Pons (tissue), 1 donor: ENCODE measurements at regions not wholly inside any gene's neighbourhood (a gene's known extent, or its start where the extent isn't known, plus 50 kb on each side); places are given as distances from the start of the nearest gene placed in this dataset.
"Not testable (repeated sequence)": the region's sequence is repeated elsewhere in the genome, so short reads cannot be mapped to it uniquely, and the experiment has no call there.

ENCODE experiments used
- DNase-seq: peaks from one replicate; pipeline ENCODE4 v3.0.0-alpha.2; 2016; ENCODE audit warnings: low spot score

GRCh38 chr21:17139159-17139558 lies 373.7 kb upstream of the CXADR start:
- DNase-seq = not testable (repeated sequence)

DNA sequence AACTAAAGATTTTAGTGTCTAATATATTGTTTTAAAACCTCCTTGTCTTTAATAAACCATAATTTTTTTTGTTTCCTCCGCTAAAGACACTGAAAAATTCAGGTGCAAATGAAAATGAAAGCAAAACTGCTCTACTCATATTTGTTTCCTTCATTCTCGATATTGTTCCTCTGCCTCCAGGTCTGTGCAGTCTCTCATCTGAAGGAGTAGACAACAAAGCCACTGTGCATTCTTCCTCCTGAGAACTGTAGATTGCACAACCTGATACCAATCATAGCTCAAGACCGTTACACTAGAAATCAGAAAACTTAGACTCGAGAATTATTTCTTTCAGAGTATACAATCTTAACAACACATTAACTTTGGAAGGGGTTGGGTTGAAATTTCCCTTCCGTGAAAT lies 373.1 kb upstream of the CXADR start:
- no peak for DNase-seq

DNA sequence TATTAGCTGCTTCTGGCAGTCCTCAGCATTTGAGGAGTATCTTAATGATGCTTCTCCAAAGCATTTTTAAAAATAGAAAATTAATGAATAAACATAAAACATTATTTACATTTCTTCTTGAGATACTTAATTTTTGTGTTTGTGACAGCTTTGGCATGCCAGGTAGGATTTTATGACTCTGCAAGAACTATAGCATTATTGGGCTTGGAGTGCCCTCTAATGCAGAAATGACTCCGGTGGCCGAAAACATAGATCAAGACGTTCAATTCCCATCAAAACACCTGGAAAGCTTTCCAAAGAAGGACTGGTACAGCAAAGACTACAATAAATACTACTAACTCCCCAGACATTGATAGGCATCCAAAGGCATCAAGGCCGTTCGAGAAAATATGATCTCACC lies 366.4 kb upstream of the CXADR start:
- no peak for DNase-seq

DNA sequence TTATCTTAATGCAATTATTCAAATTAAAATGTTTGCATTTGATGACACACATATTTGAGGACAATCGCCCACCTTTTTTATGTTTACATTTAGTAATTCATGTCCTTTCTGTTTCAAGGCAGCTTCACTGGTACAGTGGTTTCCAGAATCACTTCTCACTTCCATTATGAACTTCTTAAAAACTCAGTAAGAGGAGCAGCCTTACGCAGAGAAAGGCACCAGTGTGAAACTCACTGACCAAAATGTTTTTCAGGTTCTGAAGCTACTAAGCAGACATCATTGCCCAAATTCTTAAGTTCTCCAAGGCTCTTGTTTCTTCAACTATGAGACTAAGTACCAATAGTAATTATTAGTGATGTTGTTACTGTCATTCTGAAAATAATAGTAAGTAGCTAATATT lies 353.1 kb upstream of the CXADR start:
- DNase-seq = no peak

DNA sequence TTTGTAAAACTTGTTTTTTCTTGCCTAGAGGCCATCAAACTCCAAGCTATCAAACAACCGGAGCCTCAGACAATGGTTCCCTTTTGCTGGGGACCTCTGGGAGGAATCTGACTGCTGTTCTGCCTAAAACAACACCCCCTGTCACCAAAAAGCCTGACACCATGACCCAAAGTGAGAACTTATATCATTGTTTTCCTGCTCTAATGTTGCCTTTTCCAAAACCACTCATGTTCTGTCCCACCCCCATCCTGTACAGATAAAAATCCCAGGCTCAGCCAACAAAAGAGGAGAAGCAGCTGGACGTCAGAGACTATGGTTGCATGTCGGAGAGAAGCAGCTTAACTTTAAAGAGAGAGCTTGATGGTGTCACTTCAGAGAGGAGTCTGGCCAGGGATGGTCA lies 327.2 kb upstream of the CXADR start:
- no peak for DNase-seq

GRCh38 chr21:17189963-17190362 lies 322.9 kb upstream of the CXADR start:
- no peak for DNase-seq

GRCh38 chr21:17191346-17191993 lies 321.4 kb upstream of the CXADR start:
- DNase-seq = no peak

- DNase-seq = no peak
Measured at GRCh38 chr21:17195351-17195750, 317.5 kb upstream of the CXADR start.

GRCh38 chr21:17195976-17196375 lies 316.9 kb upstream of the CXADR start:
- no peak for DNase-seq

DNA sequence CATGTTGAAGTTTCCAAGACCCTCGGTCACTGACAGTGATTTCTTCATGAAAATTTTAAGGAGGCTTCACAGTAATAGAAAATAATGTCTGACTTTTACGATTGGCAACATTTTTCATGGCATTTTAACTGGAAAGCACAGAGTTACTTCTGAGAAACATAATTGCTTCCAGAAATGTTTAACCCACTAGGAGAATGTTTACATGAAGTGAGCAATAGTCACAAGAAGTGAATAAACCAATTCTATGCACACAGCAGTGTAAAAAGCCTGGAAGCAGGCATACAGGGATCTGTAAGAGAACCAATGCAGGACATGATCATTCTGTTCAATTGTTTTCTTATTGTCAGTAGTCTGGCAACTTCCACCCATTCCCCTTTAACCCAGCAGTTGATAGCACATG lies 316.2 kb upstream of the CXADR start:
- no peak for DNase-seq

DNA sequence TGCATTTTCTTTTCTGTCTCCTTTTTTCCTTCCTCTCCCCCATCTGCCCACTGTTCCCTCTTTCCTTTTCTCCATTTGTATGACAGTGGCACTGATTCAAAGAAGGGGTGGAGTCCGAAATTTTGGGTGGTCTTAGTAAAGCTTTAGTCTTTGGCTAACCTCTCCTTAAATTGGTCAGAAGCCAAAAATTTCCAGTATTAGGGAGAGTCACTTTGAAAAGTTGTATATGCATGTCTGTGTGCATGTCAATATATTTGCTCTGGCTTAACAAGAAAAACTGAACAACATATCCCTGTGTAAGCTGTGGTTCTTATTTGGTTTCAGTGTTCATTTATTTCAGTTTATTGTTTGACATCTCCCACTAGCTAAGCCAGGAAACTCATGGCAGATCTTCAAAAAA lies 314.8 kb upstream of the CXADR start:
- no peak for DNase-seq

DNA sequence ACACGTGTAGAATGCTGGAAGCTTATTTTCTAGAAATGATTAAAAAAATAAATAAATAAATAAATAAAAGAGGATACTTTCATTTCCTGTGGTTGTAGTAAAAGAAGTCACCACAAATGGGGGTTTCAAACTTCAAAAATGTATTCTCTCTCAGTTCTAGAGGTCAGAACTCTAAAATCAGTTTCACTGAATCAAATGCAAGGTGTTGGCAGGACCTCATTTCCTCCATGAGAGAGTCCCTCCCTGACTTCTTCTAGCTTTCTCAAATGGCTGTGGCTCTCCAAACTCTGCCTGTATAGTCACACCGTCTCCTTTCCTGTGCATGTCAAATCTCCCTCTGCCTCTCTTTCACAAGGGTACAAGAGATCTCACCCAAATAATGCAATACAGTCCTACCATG lies 312.6 kb upstream of the CXADR start:
- DNase-seq = no peak

- DNase-seq = no peak
Measured at GRCh38 chr21:17201741-17202260, 311.0 kb upstream of the CXADR start.

DNA sequence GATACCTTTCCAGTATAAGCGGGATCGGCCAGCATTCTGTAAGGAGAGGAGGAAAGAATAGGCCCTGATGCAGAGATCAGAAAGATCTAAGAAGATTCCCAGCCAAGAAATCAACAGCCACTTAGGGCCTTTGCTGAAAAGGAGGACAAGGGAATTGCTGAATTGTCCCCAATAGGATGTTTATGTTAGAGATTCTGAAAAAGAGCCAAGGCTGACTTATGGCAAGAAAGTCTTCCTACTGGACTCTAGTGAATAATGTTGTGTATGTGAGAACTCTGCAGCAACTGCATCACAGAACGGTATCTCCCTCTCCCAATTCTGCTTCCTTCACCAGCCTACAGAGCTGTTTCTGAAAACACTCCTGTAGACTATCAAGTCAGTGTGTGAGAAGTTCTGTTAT lies 298.0 kb upstream of the CXADR start:
- no peak for DNase-seq

GRCh38 chr21:17219050-17219449 lies 293.8 kb upstream of the CXADR start:
- DNase-seq = not testable (repeated sequence)

GRCh38 chr21:17231124-17231523 lies 281.7 kb upstream of the CXADR start:
- no peak for DNase-seq

DNA sequence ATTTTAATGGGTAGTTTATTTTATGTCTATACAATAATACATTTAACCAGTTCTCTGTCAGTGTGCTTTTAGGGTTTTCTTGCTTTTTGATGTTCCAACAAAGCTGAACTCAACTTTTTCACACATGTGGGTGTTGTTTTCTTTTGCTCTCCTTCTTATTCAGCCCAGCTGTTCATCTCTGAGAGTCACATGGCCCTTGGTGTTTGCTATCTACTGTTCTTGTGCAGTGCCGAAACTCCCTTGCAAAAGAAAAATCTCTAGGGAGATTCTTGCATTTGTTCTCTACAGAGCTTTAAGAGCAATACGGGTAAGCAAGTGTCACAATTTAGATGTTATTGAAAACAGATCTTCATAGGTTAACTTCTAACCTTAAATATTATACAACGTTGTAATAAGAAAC lies 281.1 kb upstream of the CXADR start:
- no peak for DNase-seq

DNA sequence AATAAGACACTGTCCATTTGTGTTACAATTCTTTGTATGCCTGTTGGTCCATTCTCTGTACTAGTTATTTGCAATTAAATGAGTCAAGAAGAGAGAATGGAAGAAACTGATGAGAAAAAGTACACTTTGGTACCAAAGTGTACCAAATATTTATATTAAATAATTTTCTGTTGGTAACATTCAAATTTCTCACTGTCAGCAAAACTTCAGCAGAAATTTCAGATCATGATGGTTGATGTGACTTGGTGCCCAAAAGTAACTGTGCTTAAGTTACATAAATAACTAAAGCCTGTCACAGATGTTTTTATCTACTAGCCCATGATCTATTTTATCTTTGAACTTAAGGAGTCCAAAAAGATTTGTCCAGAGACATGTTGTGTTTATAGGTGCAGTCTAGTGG lies 274.4 kb upstream of the CXADR start:
- DNase-seq = no peak

DNA sequence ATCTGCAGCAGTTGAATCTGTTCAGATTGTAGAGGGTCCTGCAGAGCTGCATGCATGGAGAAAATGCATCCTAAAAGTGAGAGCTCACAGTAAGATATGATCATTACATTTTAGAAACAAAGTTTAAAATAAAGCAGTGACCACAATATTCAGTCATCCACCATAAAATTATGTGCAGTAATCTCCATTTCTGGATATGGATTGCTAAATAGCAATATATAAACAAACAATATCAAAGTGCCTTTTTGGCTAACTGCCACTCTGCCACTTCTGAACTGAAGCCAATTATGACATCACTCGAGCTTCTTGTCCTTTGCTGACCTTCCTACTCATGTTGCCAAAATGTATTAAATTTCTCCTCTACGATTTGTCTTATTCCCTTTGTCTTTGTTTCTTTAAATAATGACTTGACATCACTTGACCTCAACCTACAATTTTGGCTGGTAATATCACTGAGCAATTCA lies 262.0 kb upstream of the CXADR start:
- no peak for DNase-seq

GRCh38 chr21:17257784-17258183 lies 255.1 kb upstream of the CXADR start:
- no peak for DNase-seq

- DNase-seq = no peak
Measured at GRCh38 chr21:17264182-17264581, 248.7 kb upstream of the CXADR start.

DNA sequence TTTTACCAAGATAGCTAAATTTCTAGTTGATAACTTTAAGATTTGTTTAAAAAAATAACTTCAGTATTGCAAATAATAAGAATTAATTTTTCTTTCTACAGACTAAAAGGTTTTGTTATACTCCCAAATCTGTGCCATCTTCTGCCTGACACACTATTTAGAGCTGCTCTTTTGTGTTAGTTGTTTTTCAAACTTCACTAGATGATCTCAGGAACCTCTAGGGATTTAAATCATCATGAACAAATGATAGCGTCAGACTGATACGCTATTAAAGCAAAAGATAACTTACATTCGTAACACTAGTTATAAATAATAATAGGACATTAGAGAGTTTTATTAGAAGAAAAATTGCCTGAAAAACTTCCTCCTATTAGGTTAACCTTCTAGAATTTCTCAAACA lies 243.1 kb upstream of the CXADR start:
- DNase-seq = no peak

GRCh38 chr21:17270229-17270628 lies 242.6 kb upstream of the CXADR start:
- DNase-seq = peak; percentile 79

- DNase-seq = no peak
Measured at GRCh38 chr21:17279663-17280062, 233.2 kb upstream of the CXADR start.
